Endothelial cell (in vitro differentiated cells): ENCODE measurements at regions not wholly inside any gene's neighbourhood (a gene's known extent, or its start where the extent isn't known, plus 50 kb on each side); places are given as distances from the start of the nearest gene placed in this dataset.

Source experiments
- DNase-seq: peaks from one replicate; pipeline ENCODE4 v3.0.0; 2021; ENCODE audit warnings: low spot score
- H3K27ac Mint-ChIP-seq: one replicate; pipeline ENCODE4 v1.8.0; 2021; ENCODE audit warnings: mixed read lengths, inconsistent platforms; ENCODE audit not compliant: unreplicated experiment
- H3K27me3 Mint-ChIP-seq: one replicate; pipeline ENCODE4 v1.8.0; 2021; ENCODE audit warnings: mild to moderate bottlenecking, moderate library complexity, mixed read lengths, inconsistent platforms; ENCODE audit not compliant: unreplicated experiment
- H3K36me3 Mint-ChIP-seq: one replicate; pipeline ENCODE4 v1.8.0; 2021; ENCODE audit warnings: mild to moderate bottlenecking, low read depth, mixed read lengths, inconsistent platforms; ENCODE audit not compliant: unreplicated experiment
- H3K4me1 Mint-ChIP-seq: one replicate; pipeline ENCODE4 v1.8.0; 2021; ENCODE audit warnings: mild to moderate bottlenecking, mixed read lengths, inconsistent platforms; ENCODE audit not compliant: unreplicated experiment
- H3K4me3 Mint-ChIP-seq: one replicate; pipeline ENCODE4 v1.8.0; 2021; ENCODE audit warnings: mild to moderate bottlenecking, mixed read lengths, inconsistent platforms; ENCODE audit not compliant: unreplicated experiment
- H3K9me3 Mint-ChIP-seq: one replicate; pipeline ENCODE4 v1.8.0; 2021; ENCODE audit warnings: mixed read lengths, inconsistent platforms; ENCODE audit not compliant: unreplicated experiment
- TF ChIP-seq, protein P1 (sequence below): fragments of 200-600 bp; sonication (generic); IDR thresholded peaks from one replicate; pipeline ENCODE4 v1.5.0; 2021; ENCODE audit warnings: antibody characterized with exemption; ENCODE audit not compliant: unreplicated experiment

- Mint-ChIP-seq H3K27me3 (no peaks in the 10 kb centered on the region), H3K36me3 (no peaks in the 10 kb centered on the region), H3K27ac (no peak overlapping the region), H3K4me1 (no peaks in the 10 kb centered on the region), H3K9me3 (no peaks in the 10 kb centered on the region), H3K4me3 (no peak overlapping the region)
- TF ChIP-seq, protein P1, sequence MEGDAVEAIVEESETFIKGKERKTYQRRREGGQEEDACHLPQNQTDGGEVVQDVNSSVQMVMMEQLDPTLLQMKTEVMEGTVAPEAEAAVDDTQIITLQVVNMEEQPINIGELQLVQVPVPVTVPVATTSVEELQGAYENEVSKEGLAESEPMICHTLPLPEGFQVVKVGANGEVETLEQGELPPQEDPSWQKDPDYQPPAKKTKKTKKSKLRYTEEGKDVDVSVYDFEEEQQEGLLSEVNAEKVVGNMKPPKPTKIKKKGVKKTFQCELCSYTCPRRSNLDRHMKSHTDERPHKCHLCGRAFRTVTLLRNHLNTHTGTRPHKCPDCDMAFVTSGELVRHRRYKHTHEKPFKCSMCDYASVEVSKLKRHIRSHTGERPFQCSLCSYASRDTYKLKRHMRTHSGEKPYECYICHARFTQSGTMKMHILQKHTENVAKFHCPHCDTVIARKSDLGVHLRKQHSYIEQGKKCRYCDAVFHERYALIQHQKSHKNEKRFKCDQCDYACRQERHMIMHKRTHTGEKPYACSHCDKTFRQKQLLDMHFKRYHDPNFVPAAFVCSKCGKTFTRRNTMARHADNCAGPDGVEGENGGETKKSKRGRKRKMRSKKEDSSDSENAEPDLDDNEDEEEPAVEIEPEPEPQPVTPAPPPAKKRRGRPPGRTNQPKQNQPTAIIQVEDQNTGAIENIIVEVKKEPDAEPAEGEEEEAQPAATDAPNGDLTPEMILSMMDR = no peak
- no peak for DNase-seq
These were observed 181.4 kb upstream of the SMIM30 start for GRCh38 chr7:113299748-113300147.

GRCh38 chr7:113298501-113298900 is 180.1 kb upstream of the SMIM30 start:
- no peaks in the 10 kb centered on the region for H3K4me1 Mint-ChIP-seq
- DNase-seq = no peak
- H3K27ac Mint-ChIP-seq = no peak overlapping the region
- H3K9me3 Mint-ChIP-seq = peaks cover 4% of the 10 kb centered on the region
- no peaks in the 10 kb centered on the region for H3K36me3 Mint-ChIP-seq
- TF ChIP-seq, protein P1 = no peak
- no peak overlapping the region for H3K4me3 Mint-ChIP-seq
- no peaks in the 10 kb centered on the region for H3K27me3 Mint-ChIP-seq

DNA sequence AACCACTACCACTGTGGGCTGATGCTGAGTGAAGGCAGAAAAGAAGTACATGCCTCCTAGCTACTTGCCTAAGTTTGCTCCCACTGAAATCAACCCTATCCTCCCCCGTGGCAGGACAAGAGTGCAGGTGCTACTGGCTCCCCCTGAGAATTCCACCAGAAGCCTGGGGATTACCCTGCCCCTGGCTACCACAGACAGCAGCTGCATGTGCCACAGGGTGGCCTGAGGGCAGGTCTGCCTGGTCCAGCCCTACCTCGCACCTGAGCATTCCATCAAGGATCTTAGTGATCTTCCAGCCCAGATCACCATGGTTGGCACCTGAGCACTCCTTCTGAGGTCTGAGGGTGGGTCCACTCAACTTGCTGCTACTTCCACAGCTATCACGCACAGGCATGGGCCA is 176.4 kb upstream of the SMIM30 start:
- TF ChIP-seq, protein P1 = no peak
- H3K4me1 Mint-ChIP-seq = no peaks in the 10 kb centered on the region
- no peak for DNase-seq
- peaks cover 4% of the 10 kb centered on the region for H3K9me3 Mint-ChIP-seq
- H3K36me3 Mint-ChIP-seq = no peaks in the 10 kb centered on the region
- no peak overlapping the region for H3K4me3 Mint-ChIP-seq
- H3K27ac Mint-ChIP-seq = no peak overlapping the region
- H3K27me3 Mint-ChIP-seq = no peaks in the 10 kb centered on the region

GRCh38 chr7:113292105-113292504 is 173.8 kb upstream of the SMIM30 start:
- TF ChIP-seq, protein P1 = no peak
- H3K9me3 Mint-ChIP-seq = peaks cover 4% of the 10 kb centered on the region
- no peak overlapping the region for H3K27ac Mint-ChIP-seq
- H3K4me1 Mint-ChIP-seq = no peaks in the 10 kb centered on the region
- H3K4me3 Mint-ChIP-seq = no peak overlapping the region
- no peaks in the 10 kb centered on the region for H3K36me3 Mint-ChIP-seq
- H3K27me3 Mint-ChIP-seq = no peaks in the 10 kb centered on the region
- DNase-seq = no peak

- H3K27ac Mint-ChIP-seq = no peak overlapping the region
- DNase-seq = no peak
- peaks cover 4% of the 10 kb centered on the region for H3K9me3 Mint-ChIP-seq
- TF ChIP-seq, protein P1 = no peak
- no peaks in the 10 kb centered on the region for H3K27me3 Mint-ChIP-seq
- no peaks in the 10 kb centered on the region for H3K36me3 Mint-ChIP-seq
- H3K4me1 Mint-ChIP-seq = no peaks in the 10 kb centered on the region
- no peak overlapping the region for H3K4me3 Mint-ChIP-seq
These were observed 172.7 kb upstream of the SMIM30 start for GRCh38 chr7:113291058-113291457.
